ENCODE measurements at regions not wholly inside any gene's neighbourhood (a gene's known extent, or its start where the extent isn't known, plus 50 kb on each side); places are given as distances from the start of the nearest gene placed in this dataset.
A peak's percentile ranks its signal among the peaks of the same experiment; 100 is the strongest.

- peaks cover 16% of the 10 kb centered on the region for H3K27me3 ChIP-seq (ENCODE audit: control insufficient read depth, insufficient read depth, low read length)
- H3K36me3 ChIP-seq (ENCODE audit: control insufficient read depth, insufficient read depth, low read length): no peaks in the 10 kb centered on the region
- no peak overlapping the region for H3K9ac ChIP-seq (ENCODE audit: low read length)
- H3K4me1 ChIP-seq (ENCODE audit: control insufficient read depth, insufficient read depth, low read length): no peaks in the 10 kb centered on the region
- H3K27ac ChIP-seq (ENCODE audit: low read depth, low read length): peak overlapping the region; percentile 28
- peak overlapping the region; percentile 67 for H3K4me3 ChIP-seq (ENCODE audit: low read length)
Observed at GRCh38 chr1:218164930-218165700, 120.0 kb upstream of the RRP15 start.

- Histone ChIP-seq H3K4me3 (ENCODE audit: low read length) (peak overlapping the region; percentile 67), H3K4me1 (ENCODE audit: control insufficient read depth, insufficient read depth, low read length) (no peaks in the 10 kb centered on the region), H3K27me3 (ENCODE audit: control insufficient read depth, insufficient read depth, low read length) (peaks cover 16% of the 10 kb centered on the region), H3K27ac (ENCODE audit: low read depth, low read length) (no peak overlapping the region), H3K36me3 (ENCODE audit: control insufficient read depth, insufficient read depth, low read length) (no peaks in the 10 kb centered on the region), H3K9ac (ENCODE audit: low read length) (no peak overlapping the region)
Observed at GRCh38 chr1:218165701-218166114, 119.4 kb upstream of the RRP15 start.

- no peaks in the 10 kb centered on the region for H3K36me3 ChIP-seq (ENCODE audit: control insufficient read depth, insufficient read depth, low read length)
- H3K27ac ChIP-seq (ENCODE audit: low read depth, low read length): no peak overlapping the region
- no peaks in the 10 kb centered on the region for H3K4me1 ChIP-seq (ENCODE audit: control insufficient read depth, insufficient read depth, low read length)
- H3K9ac ChIP-seq (ENCODE audit: low read length): no peak overlapping the region
- no peak overlapping the region for H3K4me3 ChIP-seq (ENCODE audit: low read length)
- peaks cover 16% of the 10 kb centered on the region for H3K27me3 ChIP-seq (ENCODE audit: control insufficient read depth, insufficient read depth, low read length)
Observed at GRCh38 chr1:218166268-218166945, 118.7 kb upstream of the RRP15 start.

- Histone ChIP-seq H3K27me3 (ENCODE audit: control insufficient read depth, insufficient read depth, low read length) (no peaks in the 10 kb centered on the region), H3K27ac (ENCODE audit: low read depth, low read length) (no peak overlapping the region), H3K9ac (ENCODE audit: low read length) (no peak overlapping the region), H3K4me3 (ENCODE audit: low read length) (no peak overlapping the region), H3K4me1 (ENCODE audit: control insufficient read depth, insufficient read depth, low read length) (no peaks in the 10 kb centered on the region), H3K36me3 (ENCODE audit: control insufficient read depth, insufficient read depth, low read length) (no peaks in the 10 kb centered on the region)
Observed at GRCh38 chr1:218171302-218171893, 113.7 kb upstream of the RRP15 start.

GRCh38 chr1:218182455-218182854 is 102.6 kb upstream of the RRP15 start:
- Histone ChIP-seq H3K9ac (ENCODE audit: low read length) (no peak overlapping the region), H3K36me3 (ENCODE audit: control insufficient read depth, insufficient read depth, low read length) (no peaks in the 10 kb centered on the region), H3K27ac (ENCODE audit: low read depth, low read length) (no peak overlapping the region), H3K27me3 (ENCODE audit: control insufficient read depth, insufficient read depth, low read length) (no peaks in the 10 kb centered on the region), H3K4me3 (ENCODE audit: low read length) (no peak overlapping the region), H3K4me1 (ENCODE audit: control insufficient read depth, insufficient read depth, low read length) (no peaks in the 10 kb centered on the region)

- Histone ChIP-seq H3K4me1 (ENCODE audit: control insufficient read depth, insufficient read depth, low read length) (no peaks in the 10 kb centered on the region), H3K27me3 (ENCODE audit: control insufficient read depth, insufficient read depth, low read length) (no peaks in the 10 kb centered on the region), H3K9ac (ENCODE audit: low read length) (no peak overlapping the region), H3K27ac (ENCODE audit: low read depth, low read length) (no peak overlapping the region), H3K4me3 (ENCODE audit: low read length) (no peak overlapping the region), H3K36me3 (ENCODE audit: control insufficient read depth, insufficient read depth, low read length) (no peaks in the 10 kb centered on the region)
Observed at GRCh38 chr1:218200979-218201378, 84.1 kb upstream of the RRP15 start.

- no peak overlapping the region for H3K9ac ChIP-seq (ENCODE audit: low read length)
- no peak overlapping the region for H3K4me3 ChIP-seq (ENCODE audit: low read length)
- H3K27me3 ChIP-seq (ENCODE audit: control insufficient read depth, insufficient read depth, low read length): no peaks in the 10 kb centered on the region
- H3K4me1 ChIP-seq (ENCODE audit: control insufficient read depth, insufficient read depth, low read length): no peaks in the 10 kb centered on the region
- H3K27ac ChIP-seq (ENCODE audit: low read depth, low read length): no peak overlapping the region
- H3K36me3 ChIP-seq (ENCODE audit: control insufficient read depth, insufficient read depth, low read length): no peaks in the 10 kb centered on the region
Observed at GRCh38 chr1:218201601-218202000, 83.5 kb upstream of the RRP15 start.

- no peaks in the 10 kb centered on the region for H3K36me3 ChIP-seq (ENCODE audit: control insufficient read depth, insufficient read depth, low read length)
- H3K27ac ChIP-seq (ENCODE audit: low read depth, low read length): no peak overlapping the region
- H3K4me3 ChIP-seq (ENCODE audit: low read length): no peak overlapping the region
- H3K27me3 ChIP-seq (ENCODE audit: control insufficient read depth, insufficient read depth, low read length): no peaks in the 10 kb centered on the region
- no peaks in the 10 kb centered on the region for H3K4me1 ChIP-seq (ENCODE audit: control insufficient read depth, insufficient read depth, low read length)
- no peak overlapping the region for H3K9ac ChIP-seq (ENCODE audit: low read length)
Observed at GRCh38 chr1:218205721-218206120, 79.4 kb upstream of the RRP15 start.

- H3K9ac ChIP-seq (ENCODE audit: low read length): no peak overlapping the region
- no peaks in the 10 kb centered on the region for H3K36me3 ChIP-seq (ENCODE audit: control insufficient read depth, insufficient read depth, low read length)
- no peak overlapping the region for H3K4me3 ChIP-seq (ENCODE audit: low read length)
- no peaks in the 10 kb centered on the region for H3K4me1 ChIP-seq (ENCODE audit: control insufficient read depth, insufficient read depth, low read length)
- H3K27me3 ChIP-seq (ENCODE audit: control insufficient read depth, insufficient read depth, low read length): no peaks in the 10 kb centered on the region
- H3K27ac ChIP-seq (ENCODE audit: low read depth, low read length): no peak overlapping the region
Observed at GRCh38 chr1:218207194-218207593, 77.9 kb upstream of the RRP15 start.

- H3K27me3 ChIP-seq (ENCODE audit: control insufficient read depth, insufficient read depth, low read length): no peaks in the 10 kb centered on the region
- no peak overlapping the region for H3K27ac ChIP-seq (ENCODE audit: low read depth, low read length)
- no peak overlapping the region for H3K9ac ChIP-seq (ENCODE audit: low read length)
- no peaks in the 10 kb centered on the region for H3K4me1 ChIP-seq (ENCODE audit: control insufficient read depth, insufficient read depth, low read length)
- H3K4me3 ChIP-seq (ENCODE audit: low read length): no peak overlapping the region
- H3K36me3 ChIP-seq (ENCODE audit: control insufficient read depth, insufficient read depth, low read length): no peaks in the 10 kb centered on the region
Observed at GRCh38 chr1:218209351-218209861, 75.7 kb upstream of the RRP15 start.

GRCh38 chr1:218211241-218211640 is 73.9 kb upstream of the RRP15 start:
- Histone ChIP-seq H3K4me3 (ENCODE audit: low read length) (no peak overlapping the region), H3K27ac (ENCODE audit: low read depth, low read length) (no peak overlapping the region), H3K27me3 (ENCODE audit: control insufficient read depth, insufficient read depth, low read length) (no peaks in the 10 kb centered on the region), H3K9ac (ENCODE audit: low read length) (no peak overlapping the region), H3K36me3 (ENCODE audit: control insufficient read depth, insufficient read depth, low read length) (no peaks in the 10 kb centered on the region), H3K4me1 (ENCODE audit: control insufficient read depth, insufficient read depth, low read length) (no peaks in the 10 kb centered on the region)

- no peaks in the 10 kb centered on the region for H3K27me3 ChIP-seq (ENCODE audit: control insufficient read depth, insufficient read depth, low read length)
- H3K4me3 ChIP-seq (ENCODE audit: low read length): no peak overlapping the region
- H3K27ac ChIP-seq (ENCODE audit: low read depth, low read length): no peak overlapping the region
- no peak overlapping the region for H3K9ac ChIP-seq (ENCODE audit: low read length)
- no peaks in the 10 kb centered on the region for H3K4me1 ChIP-seq (ENCODE audit: control insufficient read depth, insufficient read depth, low read length)
- H3K36me3 ChIP-seq (ENCODE audit: control insufficient read depth, insufficient read depth, low read length): no peaks in the 10 kb centered on the region
Observed at GRCh38 chr1:218217040-218217439, 68.1 kb upstream of the RRP15 start.
